Upper lobe of left lung (tissue), 6 donors: ENCODE measurements at regions not wholly inside any gene's neighbourhood (a gene's known extent, or its start where the extent isn't known, plus 50 kb on each side); places are given as distances from the start of the nearest gene placed in this dataset.
A peak's percentile ranks its signal among the peaks of the same experiment; 100 is the strongest.
"Not testable (repeated sequence)": the region's sequence is repeated elsewhere in the genome, so short reads cannot be mapped to it uniquely, and the experiment has no call there.

Experiments
- ATAC-seq, 2 donors: fragments of 200-7000 bp; cut with Tn5 transposase; one replicate each; pipeline ENCODE4 v1.9.1; 2022; ENCODE audit warnings: mild to moderate bottlenecking in 2 of 2, moderate library complexity in 2 of 2; ENCODE audit not compliant: low FRiP score in 2 of 2
- DNase-seq, 2 donors: peaks; one replicate each; pipeline ENCODE4 v3.0.0-alpha.2; 2019 to 2020
- H3K27ac ChIP-seq, 4 donors: fragments of 200-600 bp; sonication (generic); one replicate each; pipeline ENCODE4 v1.5.1; 2016 to 2019
- H3K27me3 ChIP-seq, 4 donors: fragments of 200-600 bp; sonication (generic); one replicate each; pipeline ENCODE4 v1.5.1; 2017 to 2019
- H3K36me3 ChIP-seq, 4 donors: fragments of 200-600 bp; sonication (generic); one replicate each; pipeline ENCODE4 v1.5.1; 2016 to 2019
- H3K4me1 ChIP-seq, 4 donors: fragments of 200-600 bp; sonication (generic); one replicate each; pipeline ENCODE4 v1.5.1; 2018 to 2019
- H3K4me3 ChIP-seq, 4 donors: fragments of 200-600 bp; sonication (generic); one replicate each; pipeline ENCODE4 v1.5.1; 2017 to 2019; ENCODE audit warnings: mild to moderate bottlenecking in 2 of 4, moderate library complexity in 1 of 4
- H3K9me3 ChIP-seq, 4 donors: fragments of 200-600 bp; sonication (generic); one replicate each; pipeline ENCODE4 v1.5.1; 2018 to 2019
- EP300 ChIP-seq, 4 donors: sonication (generic); formaldehyde crosslinking; IDR thresholded peaks; one replicate each; pipeline ENCODE4 v1.5.1; 2017; ENCODE audit warnings: antibody characterized with exemption in 4 of 4, control low read depth in 2 of 4
- POLR2A ChIP-seq, 4 donors: fragments of 450-650 bp; IDR thresholded peaks; one replicate each; pipeline ENCODE4 v1.5.1; 2016 to 2017; ENCODE audit warnings: antibody characterized with exemption in 4 of 4, mild to moderate bottlenecking in 2 of 4
- POLR2AphosphoS5 ChIP-seq, 2 donors: sonication (generic); formaldehyde crosslinking; IDR thresholded peaks; one replicate each; pipeline ENCODE4 v1.5.1; 2017; ENCODE audit warnings: antibody characterized with exemption in 2 of 2
- WGBS, 2 donors: methylation state at CpG; one replicate each; pipeline ENCODE4 v1.1.5; 2017 to 2018; 5-methylcytosine and 5-hydroxymethylcytosine counted together
- TF ChIP-seq, protein P1 (sequence below), 6 experiments: fragments of 450-650 bp in 4 of 6; fragments of 200-600 bp in 2 of 6; sonication (generic) in 2 of 6; IDR thresholded peaks; one replicate each; pipeline ENCODE4 v1.5.1; 2016 to 2019; ENCODE audit warnings: antibody characterized with exemption in 6 of 6
- donor health status: DM: no; HTN: no; CAD: no; lungs with moderate emphysema.
- donor health status: DM: no; HTN: yes; CAD: no; lungs with severe emphysema.

DNA sequence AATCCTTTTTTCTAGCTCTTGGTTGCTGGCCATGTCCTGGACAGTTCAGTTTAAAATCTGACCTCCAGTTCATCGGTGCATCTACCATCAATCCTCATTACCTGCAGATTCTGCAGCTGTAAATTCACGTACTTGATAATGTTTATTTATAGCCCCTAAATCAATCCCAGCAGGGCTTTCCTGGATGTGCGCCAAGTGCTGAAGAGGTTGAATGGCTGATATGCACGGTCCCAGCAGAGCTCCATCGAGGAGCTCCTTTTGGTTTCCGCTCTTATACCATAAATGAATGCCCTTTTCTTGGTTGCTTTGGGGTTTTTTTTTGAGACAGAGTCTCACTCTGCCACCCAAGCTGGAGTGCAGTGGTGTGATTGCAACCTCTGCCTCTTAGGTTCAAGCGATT lies 91.2 kb upstream of the CCZ1B start:
- H3K27me3 ChIP-seq: no peaks in the 10 kb centered on the region
- H3K4me1 ChIP-seq: no peaks in the 10 kb centered on the region
- no peak for ATAC-seq
- no peak overlapping the region for H3K4me3 ChIP-seq
- WGBS, 2 donors: 61 to 64% methylated on average over 7 of the region's 7 CpGs
- no peaks in the 10 kb centered on the region for H3K36me3 ChIP-seq
- no peak overlapping the region for H3K27ac ChIP-seq
- TF ChIP-seq EP300 (IDR thresholded peaks at IDR 0.05) (no peak), POLR2A (IDR thresholded peaks at IDR 0.05) (no peak), POLR2AphosphoS5 (IDR thresholded peaks at IDR 0.05) (no peak)
- TF ChIP-seq, protein P1, sequence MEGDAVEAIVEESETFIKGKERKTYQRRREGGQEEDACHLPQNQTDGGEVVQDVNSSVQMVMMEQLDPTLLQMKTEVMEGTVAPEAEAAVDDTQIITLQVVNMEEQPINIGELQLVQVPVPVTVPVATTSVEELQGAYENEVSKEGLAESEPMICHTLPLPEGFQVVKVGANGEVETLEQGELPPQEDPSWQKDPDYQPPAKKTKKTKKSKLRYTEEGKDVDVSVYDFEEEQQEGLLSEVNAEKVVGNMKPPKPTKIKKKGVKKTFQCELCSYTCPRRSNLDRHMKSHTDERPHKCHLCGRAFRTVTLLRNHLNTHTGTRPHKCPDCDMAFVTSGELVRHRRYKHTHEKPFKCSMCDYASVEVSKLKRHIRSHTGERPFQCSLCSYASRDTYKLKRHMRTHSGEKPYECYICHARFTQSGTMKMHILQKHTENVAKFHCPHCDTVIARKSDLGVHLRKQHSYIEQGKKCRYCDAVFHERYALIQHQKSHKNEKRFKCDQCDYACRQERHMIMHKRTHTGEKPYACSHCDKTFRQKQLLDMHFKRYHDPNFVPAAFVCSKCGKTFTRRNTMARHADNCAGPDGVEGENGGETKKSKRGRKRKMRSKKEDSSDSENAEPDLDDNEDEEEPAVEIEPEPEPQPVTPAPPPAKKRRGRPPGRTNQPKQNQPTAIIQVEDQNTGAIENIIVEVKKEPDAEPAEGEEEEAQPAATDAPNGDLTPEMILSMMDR (IDR thresholded peaks at IDR 0.05): no peak
- no peak for DNase-seq
- H3K9me3 ChIP-seq: no peaks in the 10 kb centered on the region

DNA sequence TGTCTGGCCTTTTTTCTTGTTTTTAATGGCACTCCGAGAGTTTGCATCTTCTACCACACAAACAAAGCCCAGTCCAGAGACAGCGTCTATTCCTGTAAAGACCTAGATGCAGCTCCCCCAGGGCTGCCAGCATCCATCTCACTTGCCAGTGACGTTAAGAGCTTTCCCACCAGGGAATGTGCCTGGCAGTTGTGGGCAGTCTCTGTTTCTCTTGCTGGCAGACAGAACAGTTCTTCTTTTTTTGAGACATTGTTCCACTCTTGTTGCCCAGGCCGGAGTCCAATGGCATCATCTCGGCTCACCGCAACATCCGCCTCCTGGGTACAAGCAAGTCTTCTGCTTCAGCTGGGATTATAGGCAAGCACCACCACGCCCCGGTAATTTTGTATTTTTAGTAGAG lies 93.1 kb upstream of the CCZ1B start:
- not testable (repeated sequence) for H3K4me1 ChIP-seq, DNase-seq, H3K27ac ChIP-seq, H3K9me3 ChIP-seq, H3K4me3 ChIP-seq, ATAC-seq, H3K36me3 ChIP-seq, H3K27me3 ChIP-seq
- 84 to 92% methylated on average over 8 of the region's 9 CpGs for WGBS, 2 donors

DNA sequence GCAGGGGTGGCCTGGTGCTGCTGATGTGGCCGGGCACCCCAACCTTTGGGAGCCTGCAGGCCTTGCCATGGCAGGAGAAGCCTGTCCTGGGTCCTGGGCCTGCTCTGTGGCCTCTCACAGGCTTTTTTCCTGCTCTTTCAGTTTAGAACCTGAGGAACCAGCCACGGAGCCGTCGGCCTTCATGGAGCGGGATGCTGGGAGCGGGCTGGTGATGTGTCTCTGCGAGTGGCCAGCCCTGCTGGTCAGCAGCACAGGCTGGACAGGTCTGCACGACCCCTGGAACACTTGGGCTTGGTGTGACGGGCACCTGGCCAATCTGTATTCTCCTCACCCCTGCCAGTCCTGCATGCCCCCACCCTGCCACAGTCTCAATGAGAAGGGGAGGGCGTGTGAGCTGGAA lies 98.4 kb upstream of the CCZ1B start:
- WGBS, 2 donors: 97 to 100% methylated on average over 1 to 10 of the region's 10 CpGs

DNA sequence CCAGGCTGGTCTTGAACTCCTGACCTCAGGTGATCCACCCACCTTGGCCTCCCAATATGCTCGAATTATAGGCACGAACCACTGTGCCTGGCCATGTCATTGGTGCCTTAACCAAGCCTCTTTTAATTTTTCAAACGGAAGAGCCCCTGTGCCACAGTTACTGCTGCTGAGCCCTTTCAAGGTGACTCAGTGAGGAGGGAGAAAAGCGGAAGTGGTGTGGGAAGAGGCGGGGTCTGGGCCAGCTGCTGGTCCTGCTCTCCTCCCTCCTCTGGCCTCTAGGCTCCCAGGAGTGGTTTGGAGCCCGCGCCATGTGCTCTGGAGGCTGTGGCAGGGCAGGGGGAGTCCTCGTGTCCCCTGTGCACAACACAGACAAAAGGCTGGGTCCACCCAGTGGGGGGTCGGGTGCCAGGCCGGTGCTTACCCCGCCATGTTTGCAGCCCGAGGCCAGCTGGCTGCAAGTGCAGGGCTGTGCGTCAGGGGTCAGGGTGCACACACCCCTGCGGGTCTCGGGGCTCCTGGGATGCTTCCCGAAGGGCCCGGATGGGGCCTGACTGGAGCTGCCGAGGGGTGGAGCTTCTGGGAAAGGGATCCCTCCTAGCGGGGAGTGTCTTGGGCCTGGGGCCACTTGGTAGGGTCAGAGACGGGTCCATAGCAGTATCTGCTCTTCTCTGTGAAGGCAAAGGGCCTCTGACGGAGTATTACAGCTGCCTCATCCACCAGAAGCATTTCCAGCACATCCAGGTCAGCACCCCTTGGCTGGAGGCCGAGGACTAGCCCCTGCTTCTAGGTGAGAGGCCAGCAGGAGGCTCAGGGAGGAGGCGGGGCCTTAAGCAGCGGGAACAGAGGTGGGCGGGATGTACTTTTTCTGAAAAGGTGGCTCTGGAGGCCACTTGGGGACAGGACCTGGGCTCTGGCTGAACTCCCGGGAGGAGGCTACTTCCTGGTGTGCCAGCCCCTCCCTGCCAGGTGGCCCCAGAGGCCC lies 100.4 kb upstream of the CCZ1B start:
- not testable (repeated sequence) for H3K4me1 ChIP-seq, H3K9me3 ChIP-seq, H3K4me3 ChIP-seq, H3K27me3 ChIP-seq, H3K36me3 ChIP-seq, H3K27ac ChIP-seq, ATAC-seq
- peak; percentile 77 to 79 for DNase-seq
- WGBS, 2 donors: 74 to 78% methylated on average over 5 to 25 of the region's 26 CpGs

More for the DNA sequence above, 98.4 kb upstream of the CCZ1B start:
- ATAC-seq, H3K27me3 ChIP-seq, H3K36me3 ChIP-seq, H3K27ac ChIP-seq, H3K4me3 ChIP-seq, H3K4me1 ChIP-seq, H3K9me3 ChIP-seq: not testable (repeated sequence)
- DNase-seq: peak in 1 of 2 donors; percentile 47

DNA sequence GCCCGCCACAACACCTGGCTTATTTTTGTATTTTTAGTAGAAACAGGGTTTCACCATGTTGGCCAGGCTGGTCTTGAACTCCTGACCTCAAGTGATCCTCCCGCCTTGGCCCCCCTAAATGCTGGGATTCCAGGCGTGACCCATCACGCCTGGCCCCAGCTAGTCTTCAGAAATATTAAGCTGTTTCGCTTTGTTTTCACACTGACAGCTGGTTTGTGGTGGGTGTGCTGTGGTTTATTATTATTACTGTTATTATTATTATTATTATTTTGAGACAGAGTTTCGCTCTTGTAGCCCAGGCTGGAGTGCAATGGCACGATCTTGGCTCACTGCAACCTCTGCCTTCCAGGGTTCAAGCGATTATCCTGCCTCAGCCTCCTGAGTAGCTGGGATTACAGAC lies 101.6 kb upstream of the CCZ1B start:
- not testable (repeated sequence) for H3K4me3 ChIP-seq, H3K9me3 ChIP-seq, H3K36me3 ChIP-seq, H3K27me3 ChIP-seq, DNase-seq, H3K4me1 ChIP-seq, H3K27ac ChIP-seq, ATAC-seq
- 94% methylated on average over 8 of the region's 8 CpGs for WGBS, 2 donors

DNA sequence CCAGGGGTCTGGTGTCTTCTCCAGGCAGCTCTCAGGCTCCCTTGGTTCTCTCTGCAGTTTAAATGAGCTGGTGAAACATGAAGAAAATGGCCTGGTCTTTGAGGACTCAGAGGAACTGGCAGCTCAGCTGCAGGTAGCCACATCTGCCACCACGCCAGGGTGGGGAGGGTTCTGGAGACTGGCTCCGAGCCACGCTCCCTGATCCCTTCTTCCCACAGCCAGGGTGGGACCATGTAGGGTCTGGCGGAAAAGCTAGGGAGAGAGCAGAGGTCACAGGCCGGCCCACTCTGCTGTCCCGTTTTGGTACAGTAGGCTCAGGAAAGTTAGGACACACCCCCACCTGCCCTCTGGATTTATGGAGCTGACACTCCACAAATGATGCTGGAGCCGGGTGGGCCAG lies 103.5 kb upstream of the CCZ1B start:
- WGBS, 2 donors: 90 to 91% methylated on average over 6 to 7 of the region's 7 CpGs
- H3K36me3 ChIP-seq, H3K27me3 ChIP-seq, H3K4me3 ChIP-seq, ATAC-seq, H3K4me1 ChIP-seq, H3K9me3 ChIP-seq, H3K27ac ChIP-seq: not testable (repeated sequence)
- DNase-seq: peak in 1 of 2 donors; percentile 37

DNA sequence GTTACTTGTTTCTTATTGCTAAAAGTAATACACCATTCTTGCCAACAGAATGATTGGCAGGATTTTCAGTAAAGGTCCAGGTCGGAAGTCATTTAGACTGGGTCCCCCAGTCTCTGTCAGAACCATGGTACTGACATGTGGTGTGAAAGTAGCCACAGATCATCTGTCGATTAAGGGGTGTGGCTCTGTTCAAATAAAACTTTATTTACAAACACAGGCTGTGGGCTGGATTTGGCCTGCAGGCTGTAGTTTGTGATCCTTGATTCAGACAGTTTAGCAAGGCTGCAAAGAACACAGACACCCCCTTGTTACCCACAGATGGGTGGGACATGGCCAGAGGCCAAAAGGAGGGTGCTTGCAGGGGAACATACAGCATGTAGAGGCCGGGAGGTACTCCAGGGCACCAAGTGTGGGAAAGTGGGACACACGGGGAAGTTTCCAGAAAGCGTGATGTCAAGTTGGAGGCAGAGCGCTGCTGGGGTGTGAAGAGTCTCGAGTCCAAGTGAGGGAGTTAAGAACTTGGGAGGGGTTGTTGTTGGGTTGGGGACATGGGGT lies 104.1 kb upstream of the CCZ1B start:
- H3K4me1 ChIP-seq, ATAC-seq, H3K4me3 ChIP-seq, H3K36me3 ChIP-seq, H3K9me3 ChIP-seq, H3K27me3 ChIP-seq, H3K27ac ChIP-seq, DNase-seq: not testable (repeated sequence)
- 67 to 72% methylated on average over 7 of the region's 7 CpGs for WGBS, 2 donors

DNA sequence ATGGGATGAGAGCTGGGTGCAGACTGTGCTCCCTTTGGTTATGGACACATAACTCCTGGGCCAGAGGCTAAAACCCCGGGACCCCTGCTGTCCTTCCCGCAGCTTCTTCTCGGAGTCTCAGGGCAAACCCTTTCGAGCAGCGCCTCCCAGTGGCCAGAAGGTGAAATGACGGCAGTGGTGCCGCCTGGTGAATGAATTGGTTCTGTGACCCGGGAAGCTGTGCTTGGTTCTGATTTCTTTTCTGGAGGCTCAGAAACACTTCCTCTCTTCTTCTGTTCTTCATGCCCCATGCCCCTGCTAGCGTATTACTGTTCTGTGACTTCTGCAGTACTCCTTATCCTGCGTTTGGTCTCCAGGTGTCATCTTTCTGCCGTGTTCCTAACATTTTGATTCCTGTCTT lies 104.7 kb upstream of the CCZ1B start:
- H3K4me1 ChIP-seq, H3K27ac ChIP-seq, H3K4me3 ChIP-seq, H3K36me3 ChIP-seq, H3K9me3 ChIP-seq, DNase-seq, ATAC-seq, H3K27me3 ChIP-seq: not testable (repeated sequence)
- WGBS, 2 donors: 15% methylated on average over 8 to 9 of the region's 11 CpGs
- TF ChIP-seq, protein P1 (IDR thresholded peaks at IDR 0.05): peak in 2 of 6 experiments; percentile 35 to 45

DNA sequence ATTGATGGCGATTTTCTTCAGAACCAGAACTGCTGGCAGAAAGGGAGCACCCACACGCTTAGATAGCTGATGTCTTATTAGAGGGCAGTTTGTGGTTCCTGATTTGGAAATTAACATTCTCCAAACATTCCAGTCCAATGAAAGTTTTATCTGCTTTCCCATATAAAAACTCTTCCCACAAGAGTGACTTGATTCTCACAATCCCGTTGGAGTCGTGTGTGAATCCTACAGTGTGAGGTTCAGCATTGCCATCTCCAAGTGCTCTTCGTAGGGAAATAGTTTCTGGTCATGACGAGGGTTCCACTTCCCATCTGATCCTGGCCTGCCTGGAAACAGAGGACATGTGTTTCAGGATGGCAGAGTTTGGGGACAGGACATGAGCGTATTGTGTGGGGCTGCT lies 105.4 kb upstream of the CCZ1B start:
- not testable (repeated sequence) for ATAC-seq, H3K27me3 ChIP-seq, H3K9me3 ChIP-seq, H3K4me1 ChIP-seq, H3K36me3 ChIP-seq, H3K4me3 ChIP-seq, DNase-seq, H3K27ac ChIP-seq
- 79 to 100% methylated on average over 2 to 5 of the region's 7 CpGs for WGBS, 2 donors

DNA sequence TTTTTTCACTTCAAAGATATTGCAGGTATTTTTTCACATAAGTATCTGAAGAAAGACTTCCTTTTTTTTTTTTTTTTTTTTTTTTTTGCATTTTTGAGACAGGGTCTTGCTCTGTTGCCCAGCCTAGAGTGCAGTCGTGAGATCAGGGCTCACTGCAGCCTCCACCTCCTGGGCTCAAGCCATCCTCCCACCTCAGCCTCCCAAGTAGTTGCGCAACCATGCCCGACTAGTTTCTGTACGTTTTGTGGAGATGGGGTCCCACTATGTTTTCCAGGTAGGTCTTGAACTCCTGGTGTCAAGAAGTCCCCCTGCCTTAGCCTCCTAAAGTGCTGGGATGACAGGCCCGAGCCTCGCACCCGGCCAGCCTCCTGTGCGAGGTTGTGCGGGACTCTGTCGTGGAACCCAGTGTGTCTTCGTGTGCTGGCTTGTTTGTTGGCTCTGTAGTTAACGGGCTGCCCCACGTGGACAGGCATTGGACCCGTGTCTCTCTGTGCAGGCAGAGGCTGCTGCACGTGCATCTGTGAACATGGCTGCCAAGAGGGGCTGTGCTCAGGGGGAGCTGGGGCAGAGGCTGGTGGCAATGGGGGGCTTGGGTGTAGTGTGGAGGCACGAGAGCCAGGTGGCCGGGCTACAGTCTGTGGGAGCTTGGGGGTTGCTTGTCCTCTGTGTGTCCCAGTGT lies 108.0 kb upstream of the CCZ1B start:
- not testable (repeated sequence) for H3K36me3 ChIP-seq, H3K9me3 ChIP-seq, H3K4me3 ChIP-seq, H3K27me3 ChIP-seq, H3K27ac ChIP-seq, H3K4me1 ChIP-seq, ATAC-seq
- DNase-seq: peak in 1 of 2 donors; percentile 52
- 80 to 87% methylated on average over 1 to 12 of the region's 17 CpGs for WGBS, 2 donors
